ENCODE measurements at regions not wholly inside any gene's neighbourhood (a gene's known extent, or its start where the extent isn't known, plus 50 kb on each side); places are given as distances from the start of the nearest gene placed in this dataset.
"Not testable (repeated sequence)": the region's sequence is repeated elsewhere in the genome, so short reads cannot be mapped to it uniquely, and the experiment has no call there.

DNA sequence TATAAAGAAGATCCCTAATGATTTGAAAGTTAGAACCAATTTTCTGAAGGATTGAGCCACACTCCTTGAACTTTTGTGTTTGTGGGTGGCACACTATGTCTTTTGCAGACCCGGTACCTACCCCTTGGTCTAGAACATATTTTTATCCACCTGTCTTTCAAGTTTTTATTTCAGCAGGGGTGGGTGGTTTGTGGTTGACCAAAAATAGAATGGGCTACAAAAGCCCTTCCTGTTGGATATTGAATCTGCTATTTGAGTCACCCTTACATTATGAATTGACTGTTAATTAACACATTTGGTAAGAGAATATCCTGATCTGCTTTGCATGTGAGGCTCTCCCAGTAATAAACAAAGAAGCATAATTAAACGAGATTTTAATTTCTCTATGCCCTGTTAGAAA lies 401.2 kb downstream of the POTEH start:
- DNase-seq (ENCODE audit: unreplicated experiment); H3K36me3 Mint-ChIP-seq (ENCODE audit: insufficient read depth, unreplicated experiment); H3K27me3 Mint-ChIP-seq (ENCODE audit: insufficient read depth, unreplicated experiment); intact Hi-C loops (cut with micrococcal nuclease); H3K27ac Mint-ChIP-seq (ENCODE audit: low read depth, unreplicated experiment); H3K4me1 Mint-ChIP-seq (ENCODE audit: insufficient read depth, unreplicated experiment); H3K4me3 Mint-ChIP-seq (ENCODE audit: unreplicated experiment); POLR2A ChIA-PET; CTCF ChIA-PET; BruUV-seq (replicated peaks); H3K9me3 Mint-ChIP-seq (ENCODE audit: unreplicated experiment): not testable (repeated sequence)

DNA sequence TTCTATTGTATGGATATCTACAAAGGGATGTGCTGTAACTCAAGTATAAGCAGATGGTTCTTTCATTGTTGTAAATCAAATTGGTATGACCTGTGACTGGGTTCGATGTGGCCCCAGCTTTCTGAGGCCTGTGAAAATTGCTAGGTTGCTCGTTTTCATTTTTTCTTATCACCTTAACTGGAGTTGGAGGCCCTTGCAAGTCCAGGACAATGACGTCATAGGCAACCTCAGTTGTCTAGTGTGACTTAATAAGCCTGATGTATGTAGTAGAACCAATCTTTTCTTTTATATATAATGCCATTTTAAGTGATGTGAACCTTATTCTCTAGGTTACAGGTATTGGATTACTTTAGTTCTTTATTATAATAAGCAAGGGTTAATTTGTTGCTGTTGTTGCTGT lies 415.3 kb downstream of the POTEH start:
- H3K27ac Mint-ChIP-seq (ENCODE audit: low read depth, unreplicated experiment); DNase-seq (ENCODE audit: unreplicated experiment); intact Hi-C loops (cut with micrococcal nuclease); H3K36me3 Mint-ChIP-seq (ENCODE audit: insufficient read depth, unreplicated experiment); BruUV-seq (replicated peaks); H3K27me3 Mint-ChIP-seq (ENCODE audit: insufficient read depth, unreplicated experiment); POLR2A ChIA-PET; H3K4me3 Mint-ChIP-seq (ENCODE audit: unreplicated experiment); H3K4me1 Mint-ChIP-seq (ENCODE audit: insufficient read depth, unreplicated experiment); H3K9me3 Mint-ChIP-seq (ENCODE audit: unreplicated experiment); CTCF ChIA-PET: not testable (repeated sequence)

DNA sequence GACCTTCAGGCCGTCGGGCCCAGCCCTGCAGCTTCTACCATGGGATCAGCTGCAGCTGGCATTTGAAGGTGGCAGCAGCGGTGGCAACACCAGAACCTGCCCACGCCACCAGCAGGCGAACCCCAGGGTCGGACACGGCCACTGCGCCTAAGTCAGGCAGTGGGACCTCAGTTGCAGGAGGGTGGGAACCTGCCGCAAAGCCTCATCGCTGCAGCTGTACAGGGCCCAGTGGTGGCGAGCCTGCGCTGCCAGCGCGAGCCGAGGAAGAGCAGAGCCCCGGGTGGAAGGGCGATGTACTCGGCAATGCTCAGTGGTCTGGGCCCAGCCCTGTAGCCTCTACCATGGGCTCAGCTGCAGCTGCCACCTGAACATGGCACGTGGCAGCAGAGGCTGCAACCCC lies 441.6 kb downstream of the POTEH start:
- H3K27me3 Mint-ChIP-seq (ENCODE audit: insufficient read depth, unreplicated experiment); DNase-seq (ENCODE audit: unreplicated experiment); BruUV-seq (replicated peaks); intact Hi-C loops (cut with micrococcal nuclease); POLR2A ChIA-PET; H3K9me3 Mint-ChIP-seq (ENCODE audit: unreplicated experiment); H3K27ac Mint-ChIP-seq (ENCODE audit: low read depth, unreplicated experiment); H3K4me1 Mint-ChIP-seq (ENCODE audit: insufficient read depth, unreplicated experiment); CTCF ChIA-PET; H3K36me3 Mint-ChIP-seq (ENCODE audit: insufficient read depth, unreplicated experiment); H3K4me3 Mint-ChIP-seq (ENCODE audit: unreplicated experiment): not testable (repeated sequence)

DNA sequence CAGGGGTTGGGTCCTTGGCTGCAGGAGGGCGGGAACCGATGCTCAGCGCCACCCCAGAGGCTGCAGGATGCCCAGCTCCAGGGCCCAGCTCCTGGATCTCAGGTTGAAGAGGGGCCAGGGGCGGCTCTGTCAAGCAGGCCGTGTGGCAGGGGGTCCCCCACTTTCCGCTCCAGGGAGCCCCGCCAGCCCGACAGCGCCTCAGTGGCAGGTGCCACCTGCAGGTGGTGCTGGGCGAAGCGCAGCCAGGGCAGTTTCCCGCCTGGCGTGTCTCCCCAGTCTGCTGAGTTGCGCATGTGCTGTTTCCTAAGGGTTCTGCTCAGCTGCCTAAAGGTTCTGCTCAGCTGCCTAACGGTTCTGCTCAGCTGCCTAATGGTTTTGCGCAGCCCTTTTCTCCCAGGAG lies 442.1 kb downstream of the POTEH start:
- no TSS peak for BruUV-seq (replicated peaks)
- CTCF ChIA-PET = no interaction called here
- intact Hi-C loops (cut with micrococcal nuclease) = no loop called here
- H3K4me3 Mint-ChIP-seq (ENCODE audit: unreplicated experiment) = no peak overlapping the region
- POLR2A ChIA-PET = no interaction called here
- H3K27ac Mint-ChIP-seq (ENCODE audit: low read depth, unreplicated experiment) = no peak overlapping the region
- H3K27me3 Mint-ChIP-seq (ENCODE audit: insufficient read depth, unreplicated experiment) = no peaks in the 10 kb centered on the region
- no peaks in the 10 kb centered on the region for H3K4me1 Mint-ChIP-seq (ENCODE audit: insufficient read depth, unreplicated experiment)
- DNase-seq (ENCODE audit: unreplicated experiment) = no peak
- H3K36me3 Mint-ChIP-seq (ENCODE audit: insufficient read depth, unreplicated experiment) = peaks cover 5% of the 10 kb centered on the region
- peaks cover 7% of the 10 kb centered on the region for H3K9me3 Mint-ChIP-seq (ENCODE audit: unreplicated experiment)
- TF ChIP-seq, protein P1, sequence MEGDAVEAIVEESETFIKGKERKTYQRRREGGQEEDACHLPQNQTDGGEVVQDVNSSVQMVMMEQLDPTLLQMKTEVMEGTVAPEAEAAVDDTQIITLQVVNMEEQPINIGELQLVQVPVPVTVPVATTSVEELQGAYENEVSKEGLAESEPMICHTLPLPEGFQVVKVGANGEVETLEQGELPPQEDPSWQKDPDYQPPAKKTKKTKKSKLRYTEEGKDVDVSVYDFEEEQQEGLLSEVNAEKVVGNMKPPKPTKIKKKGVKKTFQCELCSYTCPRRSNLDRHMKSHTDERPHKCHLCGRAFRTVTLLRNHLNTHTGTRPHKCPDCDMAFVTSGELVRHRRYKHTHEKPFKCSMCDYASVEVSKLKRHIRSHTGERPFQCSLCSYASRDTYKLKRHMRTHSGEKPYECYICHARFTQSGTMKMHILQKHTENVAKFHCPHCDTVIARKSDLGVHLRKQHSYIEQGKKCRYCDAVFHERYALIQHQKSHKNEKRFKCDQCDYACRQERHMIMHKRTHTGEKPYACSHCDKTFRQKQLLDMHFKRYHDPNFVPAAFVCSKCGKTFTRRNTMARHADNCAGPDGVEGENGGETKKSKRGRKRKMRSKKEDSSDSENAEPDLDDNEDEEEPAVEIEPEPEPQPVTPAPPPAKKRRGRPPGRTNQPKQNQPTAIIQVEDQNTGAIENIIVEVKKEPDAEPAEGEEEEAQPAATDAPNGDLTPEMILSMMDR (IDR thresholded peaks at IDR 0.05; ENCODE audit: unreplicated experiment) = no peak

DNA sequence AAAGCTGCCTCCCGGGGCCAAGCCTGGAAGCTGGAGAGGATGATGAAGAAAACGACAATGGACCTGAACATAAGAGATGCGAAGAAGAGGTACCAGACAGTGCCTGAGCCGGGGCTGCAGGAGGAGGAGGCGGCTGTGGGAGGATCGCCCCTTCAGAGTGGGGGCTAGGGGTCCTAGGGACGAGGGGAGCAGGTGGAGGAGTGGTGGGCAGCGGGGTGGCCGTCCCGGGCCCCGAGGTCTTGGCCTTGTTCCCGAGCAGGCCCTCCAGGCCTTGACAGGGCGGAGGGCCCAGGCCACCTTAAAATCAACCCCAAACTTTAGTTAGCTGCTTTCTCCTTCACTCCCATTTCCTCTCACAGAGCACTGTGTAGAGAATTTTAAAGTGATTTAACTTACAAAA lies 442.8 kb downstream of the POTEH start:
- DNase-seq (ENCODE audit: unreplicated experiment); H3K4me1 Mint-ChIP-seq (ENCODE audit: insufficient read depth, unreplicated experiment); CTCF ChIA-PET; intact Hi-C loops (cut with micrococcal nuclease); POLR2A ChIA-PET; H3K27me3 Mint-ChIP-seq (ENCODE audit: insufficient read depth, unreplicated experiment); H3K27ac Mint-ChIP-seq (ENCODE audit: low read depth, unreplicated experiment); H3K4me3 Mint-ChIP-seq (ENCODE audit: unreplicated experiment); H3K36me3 Mint-ChIP-seq (ENCODE audit: insufficient read depth, unreplicated experiment); H3K9me3 Mint-ChIP-seq (ENCODE audit: unreplicated experiment); BruUV-seq (replicated peaks): not testable (repeated sequence)

DNA sequence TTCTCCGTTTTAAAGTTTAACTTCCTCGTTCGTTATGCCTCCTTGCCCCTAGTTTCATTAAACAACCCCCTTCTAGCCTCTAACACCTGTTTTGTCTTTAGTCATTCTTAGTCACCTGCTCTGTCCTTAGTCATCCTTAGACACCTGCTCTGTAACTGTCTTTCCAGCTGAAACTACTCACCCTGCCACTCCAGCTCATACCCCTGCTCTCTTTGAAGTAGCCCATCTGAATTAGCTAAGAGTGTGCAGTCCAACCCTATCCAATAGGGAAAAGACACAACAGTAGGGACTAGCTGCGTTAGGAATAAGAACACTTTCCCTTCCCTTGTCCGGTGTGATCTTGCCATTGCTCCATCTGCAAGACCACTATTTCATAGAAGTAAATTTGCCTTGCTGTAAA lies 446.5 kb downstream of the CCT8L2 start:
- H3K27me3 Mint-ChIP-seq (ENCODE audit: insufficient read depth, unreplicated experiment); H3K27ac Mint-ChIP-seq (ENCODE audit: low read depth, unreplicated experiment); DNase-seq (ENCODE audit: unreplicated experiment); H3K4me3 Mint-ChIP-seq (ENCODE audit: unreplicated experiment); H3K4me1 Mint-ChIP-seq (ENCODE audit: insufficient read depth, unreplicated experiment); POLR2A ChIA-PET; H3K36me3 Mint-ChIP-seq (ENCODE audit: insufficient read depth, unreplicated experiment); BruUV-seq (replicated peaks); intact Hi-C loops (cut with micrococcal nuclease); H3K9me3 Mint-ChIP-seq (ENCODE audit: unreplicated experiment): not testable (repeated sequence)
- CTCF ChIA-PET = interaction anchor here (0.6 kb wide), 1 partner anchor 1159 kb away, joined by 3 read pairs; no protein-coding TSS in a partner anchor

DNA sequence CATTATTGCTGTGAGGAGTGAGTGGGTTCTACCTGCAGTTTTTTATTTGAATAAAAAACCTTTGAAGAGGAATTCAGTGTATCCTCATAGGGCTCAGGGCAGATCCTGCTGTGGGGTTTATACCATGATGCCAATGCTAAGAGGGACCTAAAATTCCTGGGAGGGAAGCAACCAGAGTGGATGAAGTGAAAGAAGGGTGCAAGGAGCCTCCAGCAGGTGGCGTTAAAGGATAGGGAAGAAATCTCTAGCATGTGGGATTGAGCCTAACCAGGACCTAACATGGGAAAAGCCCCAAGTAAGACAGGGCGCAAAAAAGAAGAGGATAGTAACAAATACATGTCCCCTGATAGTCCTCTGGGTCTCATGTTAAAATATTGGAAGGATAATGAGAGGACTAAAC lies 445.7 kb downstream of the CCT8L2 start:
- BruUV-seq (replicated peaks); H3K9me3 Mint-ChIP-seq (ENCODE audit: unreplicated experiment); intact Hi-C loops (cut with micrococcal nuclease); H3K4me1 Mint-ChIP-seq (ENCODE audit: insufficient read depth, unreplicated experiment); POLR2A ChIA-PET; H3K27me3 Mint-ChIP-seq (ENCODE audit: insufficient read depth, unreplicated experiment); H3K4me3 Mint-ChIP-seq (ENCODE audit: unreplicated experiment); H3K36me3 Mint-ChIP-seq (ENCODE audit: insufficient read depth, unreplicated experiment); H3K27ac Mint-ChIP-seq (ENCODE audit: low read depth, unreplicated experiment); DNase-seq (ENCODE audit: unreplicated experiment); CTCF ChIA-PET: not testable (repeated sequence)

DNA sequence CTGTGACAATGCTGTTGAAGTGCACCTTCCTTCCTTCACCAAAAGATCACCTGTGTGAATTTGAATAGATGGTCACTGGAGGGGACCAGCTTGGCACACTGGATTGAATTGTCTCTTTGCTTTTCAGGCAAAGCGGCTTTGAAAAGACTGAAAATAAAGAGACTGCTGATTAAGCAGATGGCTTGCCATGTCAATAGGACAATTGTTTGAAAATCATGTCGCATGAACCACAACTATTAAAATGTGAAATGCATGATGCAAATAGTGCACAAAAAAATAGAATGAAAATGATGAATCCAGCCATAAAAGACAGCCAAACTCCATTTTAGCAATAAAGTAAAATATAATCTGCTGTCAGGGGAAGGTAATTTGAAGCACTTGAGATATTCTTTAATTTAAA lies 415.3 kb downstream of the CCT8L2 start:
- POLR2A ChIA-PET; H3K27me3 Mint-ChIP-seq (ENCODE audit: insufficient read depth, unreplicated experiment); H3K27ac Mint-ChIP-seq (ENCODE audit: low read depth, unreplicated experiment); H3K4me1 Mint-ChIP-seq (ENCODE audit: insufficient read depth, unreplicated experiment); H3K4me3 Mint-ChIP-seq (ENCODE audit: unreplicated experiment); CTCF ChIA-PET; BruUV-seq (replicated peaks); intact Hi-C loops (cut with micrococcal nuclease); H3K9me3 Mint-ChIP-seq (ENCODE audit: unreplicated experiment); H3K36me3 Mint-ChIP-seq (ENCODE audit: insufficient read depth, unreplicated experiment); DNase-seq (ENCODE audit: unreplicated experiment): not testable (repeated sequence)

DNA sequence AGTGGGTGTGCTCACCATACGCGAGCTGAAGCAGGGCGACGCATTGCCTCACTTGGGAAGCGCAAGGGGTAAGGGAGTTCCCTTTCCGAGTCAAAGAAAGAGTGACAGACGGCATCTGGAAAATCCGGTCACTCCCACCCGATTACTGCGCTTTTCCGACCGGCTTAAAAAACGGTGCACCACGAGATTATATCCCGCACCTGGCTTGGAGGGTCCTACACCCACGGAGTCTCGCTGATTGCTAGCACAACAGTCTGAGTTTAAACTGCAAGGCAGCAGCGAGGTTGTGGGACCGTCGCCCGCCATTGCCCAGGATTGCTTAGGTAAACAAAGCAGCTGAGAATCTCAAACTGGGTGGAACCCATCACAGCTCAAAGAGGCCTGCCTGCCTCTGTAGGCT lies 408.7 kb downstream of the CCT8L2 start:
- BruUV-seq (replicated peaks); intact Hi-C loops (cut with micrococcal nuclease): not testable (repeated sequence)

More for the DNA sequence above, 408.7 kb downstream of the CCT8L2 start:
- H3K36me3 Mint-ChIP-seq (ENCODE audit: insufficient read depth, unreplicated experiment); H3K4me3 Mint-ChIP-seq (ENCODE audit: unreplicated experiment); POLR2A ChIA-PET; DNase-seq (ENCODE audit: unreplicated experiment); H3K27ac Mint-ChIP-seq (ENCODE audit: low read depth, unreplicated experiment); H3K27me3 Mint-ChIP-seq (ENCODE audit: insufficient read depth, unreplicated experiment); CTCF ChIA-PET; H3K4me1 Mint-ChIP-seq (ENCODE audit: insufficient read depth, unreplicated experiment); H3K9me3 Mint-ChIP-seq (ENCODE audit: unreplicated experiment): not testable (repeated sequence)
